GM12872 (cell line): ENCODE measurements at regions not wholly inside any gene's neighbourhood (a gene's known extent, or its start where the extent isn't known, plus 50 kb on each side); places are given as distances from the start of the nearest gene placed in this dataset.

Experiments
- TF ChIP-seq, protein P1 (sequence below): IDR thresholded peaks from 3 replicates; pipeline ENCODE4 v1.5.1; 2011; ENCODE audit warnings: low read depth, mild to moderate bottlenecking, low read length, moderate library complexity; ENCODE audit not compliant: insufficient read depth

DNA sequence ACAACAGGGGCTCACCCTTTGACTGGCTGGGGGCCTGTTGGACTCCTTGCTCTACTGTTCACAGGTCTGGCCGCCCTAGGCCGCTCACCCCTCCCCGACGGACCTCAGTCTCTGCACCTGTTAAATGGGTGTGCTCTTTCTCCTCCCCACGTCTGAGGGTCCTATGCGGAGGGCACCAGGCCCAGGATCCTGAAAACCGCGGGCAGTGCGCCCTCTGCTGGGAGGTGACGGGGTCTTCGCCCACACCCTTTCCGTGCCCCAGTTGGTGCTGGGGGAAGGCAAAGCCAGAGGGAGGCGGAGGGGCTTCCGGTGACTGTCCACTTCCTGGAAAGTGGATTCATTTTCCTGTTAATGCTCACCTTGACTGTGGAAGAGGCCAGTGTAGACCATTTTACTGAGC lies 1010.9 kb downstream of the KCNJ18 start:
- TF ChIP-seq, protein P1, sequence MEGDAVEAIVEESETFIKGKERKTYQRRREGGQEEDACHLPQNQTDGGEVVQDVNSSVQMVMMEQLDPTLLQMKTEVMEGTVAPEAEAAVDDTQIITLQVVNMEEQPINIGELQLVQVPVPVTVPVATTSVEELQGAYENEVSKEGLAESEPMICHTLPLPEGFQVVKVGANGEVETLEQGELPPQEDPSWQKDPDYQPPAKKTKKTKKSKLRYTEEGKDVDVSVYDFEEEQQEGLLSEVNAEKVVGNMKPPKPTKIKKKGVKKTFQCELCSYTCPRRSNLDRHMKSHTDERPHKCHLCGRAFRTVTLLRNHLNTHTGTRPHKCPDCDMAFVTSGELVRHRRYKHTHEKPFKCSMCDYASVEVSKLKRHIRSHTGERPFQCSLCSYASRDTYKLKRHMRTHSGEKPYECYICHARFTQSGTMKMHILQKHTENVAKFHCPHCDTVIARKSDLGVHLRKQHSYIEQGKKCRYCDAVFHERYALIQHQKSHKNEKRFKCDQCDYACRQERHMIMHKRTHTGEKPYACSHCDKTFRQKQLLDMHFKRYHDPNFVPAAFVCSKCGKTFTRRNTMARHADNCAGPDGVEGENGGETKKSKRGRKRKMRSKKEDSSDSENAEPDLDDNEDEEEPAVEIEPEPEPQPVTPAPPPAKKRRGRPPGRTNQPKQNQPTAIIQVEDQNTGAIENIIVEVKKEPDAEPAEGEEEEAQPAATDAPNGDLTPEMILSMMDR: peak; percentile 24; the same call in 1 of the 3 replicates

DNA sequence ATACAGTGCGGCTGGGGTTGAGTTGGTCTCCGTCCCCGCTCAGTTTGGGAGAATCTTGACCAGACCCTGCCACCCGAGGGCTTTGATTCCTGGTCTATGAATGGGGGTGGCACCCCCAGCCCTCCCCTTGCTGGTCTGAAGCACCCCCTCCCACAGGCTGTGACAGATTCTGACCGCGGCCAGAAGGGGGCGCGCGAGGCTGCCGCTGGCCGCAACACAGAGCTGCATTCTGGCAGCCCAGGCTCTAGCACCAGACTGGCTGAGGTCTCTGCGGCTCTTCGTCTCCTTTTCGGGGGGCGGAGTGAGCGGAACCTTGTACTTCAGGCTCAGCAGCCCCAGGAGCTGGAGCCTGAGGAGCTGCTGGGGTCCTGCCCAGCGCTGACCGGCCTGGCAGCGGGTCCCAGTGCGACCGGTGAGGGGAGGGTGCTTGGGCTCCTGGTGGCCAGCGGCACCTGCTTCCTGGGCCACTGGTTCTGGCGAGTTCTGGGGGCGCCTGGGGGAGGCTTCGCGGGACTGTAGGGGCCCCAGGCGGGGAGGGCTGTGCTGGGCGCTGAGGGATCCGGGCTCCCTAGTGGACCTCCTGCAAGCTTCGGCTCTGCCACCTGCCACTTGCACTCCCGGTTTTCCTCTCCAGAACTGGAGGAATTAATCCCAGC lies 1011.6 kb downstream of the KCNJ18 start:
- TF ChIP-seq, protein P1: 0 out of 3 replicates have a peak, but pooled peaks have one; percentile 7

DNA sequence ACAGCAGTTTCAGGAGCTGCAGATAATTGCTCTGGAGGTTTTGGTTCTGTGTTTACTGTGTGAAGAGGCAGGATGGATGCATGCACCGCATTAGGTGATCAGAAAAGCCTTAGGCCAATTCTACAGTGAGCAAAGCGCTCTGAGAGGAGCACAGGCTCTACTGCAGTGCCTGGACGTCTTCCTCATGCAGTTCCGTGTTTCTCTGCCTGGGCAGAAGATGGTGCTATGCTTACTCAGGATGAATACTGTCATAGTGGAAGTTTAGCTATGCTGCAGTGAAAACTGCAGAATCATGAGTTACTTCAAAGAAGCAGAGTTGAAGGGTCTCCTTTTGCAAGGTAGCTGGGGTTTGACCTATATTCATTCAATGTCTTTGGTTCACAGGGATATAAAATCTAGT lies 1012.4 kb downstream of the KCNJ18 start:
- TF ChIP-seq, protein P1: no peak

DNA sequence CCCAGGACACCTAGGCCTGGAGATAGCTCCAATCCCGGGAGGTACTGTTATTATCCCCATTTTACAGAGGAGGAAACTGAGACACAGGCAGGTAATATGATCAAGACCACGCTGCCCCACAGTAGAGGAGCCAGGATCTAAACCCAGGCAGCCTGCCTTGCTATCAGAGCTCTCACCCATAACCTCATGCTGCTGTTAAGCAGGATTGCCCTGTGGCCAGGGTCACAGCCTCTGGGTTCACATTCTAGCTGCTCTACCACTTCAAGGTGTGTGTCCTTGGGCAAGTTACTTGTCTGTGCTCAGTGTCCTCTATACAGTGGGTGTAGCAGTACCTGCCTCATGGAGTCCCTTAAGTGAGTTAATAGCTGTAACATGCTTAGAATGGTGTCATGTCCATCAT lies 1015.3 kb downstream of the KCNJ18 start:
- TF ChIP-seq, protein P1: no peak

DNA sequence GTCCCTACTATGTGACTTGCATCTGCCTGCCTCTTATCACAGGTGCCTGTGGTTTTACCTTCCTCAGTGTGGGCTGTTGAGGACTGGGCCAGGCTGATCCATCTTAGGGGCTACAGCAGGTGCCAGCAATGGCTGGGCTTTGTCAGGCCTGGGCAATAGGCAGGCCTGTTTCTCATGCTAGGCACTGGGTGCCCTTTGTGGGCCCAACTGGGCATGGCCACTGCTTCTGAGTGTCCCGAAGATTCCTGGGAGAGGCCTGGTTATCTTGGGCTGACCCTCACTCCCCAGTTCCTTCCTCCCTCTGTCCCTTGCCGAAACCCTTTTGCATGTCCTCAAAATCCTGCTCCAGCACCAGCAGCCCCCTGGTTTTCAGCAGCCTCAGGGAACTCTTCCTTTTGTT lies 1024.9 kb downstream of the KCNJ18 start:
- TF ChIP-seq, protein P1: no peak

DNA sequence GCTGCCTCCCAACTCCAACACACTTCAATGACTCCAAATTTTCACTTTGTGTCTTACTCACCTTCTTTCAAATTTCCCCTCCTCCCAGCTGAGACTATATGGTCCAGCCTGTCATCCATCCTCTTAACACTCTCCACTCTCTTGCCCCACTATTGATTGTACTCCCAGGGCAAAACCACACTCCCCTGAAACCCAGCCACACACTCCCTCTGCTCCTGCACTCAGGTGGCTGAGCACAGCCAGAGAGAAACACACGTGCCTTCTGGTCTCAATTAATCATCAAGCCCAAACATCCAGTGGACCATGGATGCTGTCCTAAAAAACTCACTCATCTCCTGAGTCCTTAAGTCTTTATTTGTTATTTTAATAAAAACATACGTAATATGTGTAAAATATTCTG lies 1026.4 kb downstream of the KCNJ18 start:
- TF ChIP-seq, protein P1: no peak
